ENCODE measurements at regions not wholly inside any gene's neighbourhood (a gene's known extent, or its start where the extent isn't known, plus 50 kb on each side); places are given as distances from the start of the nearest gene placed in this dataset.
"Not testable (repeated sequence)": the region's sequence is repeated elsewhere in the genome, so short reads cannot be mapped to it uniquely, and the experiment has no call there.

DNA sequence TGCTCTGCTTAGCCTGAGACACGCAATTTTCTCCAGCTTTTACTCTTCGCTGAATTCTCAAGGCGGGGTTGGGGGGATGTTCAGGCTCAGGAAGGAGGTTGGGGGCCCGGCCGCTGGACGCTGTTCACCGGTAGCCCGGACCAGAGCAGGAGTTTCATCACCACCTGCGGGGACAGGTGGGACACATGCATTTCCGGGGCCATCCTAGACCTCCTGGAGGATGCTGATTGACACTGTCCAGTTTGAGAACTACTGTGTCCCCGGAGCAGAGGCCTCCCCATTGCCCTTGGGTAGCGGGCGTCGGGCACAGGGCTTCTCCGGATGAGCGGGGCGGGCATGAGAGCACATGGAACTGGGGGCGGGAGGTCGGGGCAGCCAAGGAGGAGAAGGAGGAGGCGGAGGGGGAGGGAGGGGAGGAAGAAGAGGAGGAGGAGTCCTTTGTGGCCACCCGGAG, 144.0 kb upstream of the GRK3 start:
- TF ChIP-seq, protein P1, sequence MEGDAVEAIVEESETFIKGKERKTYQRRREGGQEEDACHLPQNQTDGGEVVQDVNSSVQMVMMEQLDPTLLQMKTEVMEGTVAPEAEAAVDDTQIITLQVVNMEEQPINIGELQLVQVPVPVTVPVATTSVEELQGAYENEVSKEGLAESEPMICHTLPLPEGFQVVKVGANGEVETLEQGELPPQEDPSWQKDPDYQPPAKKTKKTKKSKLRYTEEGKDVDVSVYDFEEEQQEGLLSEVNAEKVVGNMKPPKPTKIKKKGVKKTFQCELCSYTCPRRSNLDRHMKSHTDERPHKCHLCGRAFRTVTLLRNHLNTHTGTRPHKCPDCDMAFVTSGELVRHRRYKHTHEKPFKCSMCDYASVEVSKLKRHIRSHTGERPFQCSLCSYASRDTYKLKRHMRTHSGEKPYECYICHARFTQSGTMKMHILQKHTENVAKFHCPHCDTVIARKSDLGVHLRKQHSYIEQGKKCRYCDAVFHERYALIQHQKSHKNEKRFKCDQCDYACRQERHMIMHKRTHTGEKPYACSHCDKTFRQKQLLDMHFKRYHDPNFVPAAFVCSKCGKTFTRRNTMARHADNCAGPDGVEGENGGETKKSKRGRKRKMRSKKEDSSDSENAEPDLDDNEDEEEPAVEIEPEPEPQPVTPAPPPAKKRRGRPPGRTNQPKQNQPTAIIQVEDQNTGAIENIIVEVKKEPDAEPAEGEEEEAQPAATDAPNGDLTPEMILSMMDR (conservative IDR thresholded peaks at IDR 0.05) = no peak
- peak overlapping the region; percentile 53; the same call in 1 of the 2 replicates for H3K27ac ChIP-seq

DNA sequence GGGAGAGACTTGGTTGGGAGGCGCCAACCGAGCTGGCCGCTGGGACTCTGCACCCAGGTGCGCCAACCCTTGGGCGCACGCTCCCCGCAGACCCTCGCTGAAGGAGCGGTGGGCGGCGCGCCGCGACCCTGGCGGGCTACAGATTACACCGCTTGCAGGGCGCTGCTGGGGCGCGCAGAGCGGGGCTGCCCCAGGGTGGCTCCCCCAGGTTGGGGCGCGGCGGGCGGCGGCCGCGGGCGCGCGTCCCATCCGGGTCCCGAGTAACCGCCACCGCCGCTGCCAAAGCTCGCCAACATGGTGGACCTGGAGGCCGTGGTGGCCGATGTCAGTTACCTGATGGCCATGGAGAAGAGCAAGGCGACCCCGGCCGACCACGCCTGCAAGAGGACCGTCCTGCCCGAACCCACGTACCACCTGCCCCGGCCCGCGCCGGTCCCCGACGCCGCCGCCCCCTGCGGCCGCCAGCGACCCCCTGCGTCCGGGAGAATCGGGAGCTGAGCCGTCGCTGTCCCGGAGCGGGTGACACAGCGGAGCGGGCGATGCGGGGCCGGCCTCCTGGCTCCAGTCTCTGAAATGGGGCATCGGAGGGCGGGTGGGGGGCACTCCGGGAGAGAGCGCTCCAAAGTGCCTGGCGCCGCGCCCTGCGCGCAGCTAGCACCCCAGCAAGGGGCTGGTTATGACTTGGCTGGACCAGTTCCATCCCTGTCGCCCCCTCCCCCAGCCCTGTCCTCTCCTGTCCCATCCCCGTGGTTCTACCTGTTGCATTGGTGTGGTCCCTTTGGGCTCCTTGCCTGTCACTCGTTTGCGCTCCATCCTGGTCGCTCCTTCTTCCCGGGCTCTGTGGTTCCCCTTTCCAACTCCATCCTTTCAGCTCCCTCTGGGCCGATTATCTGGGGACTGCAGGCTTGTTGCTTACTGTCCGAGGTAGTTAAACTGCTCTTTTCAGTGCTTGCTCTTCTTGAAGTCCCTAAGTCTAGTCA, 143.3 kb upstream of the GRK3 start:
- TF ChIP-seq, protein P1 (conservative IDR thresholded peaks at IDR 0.05) = peak; percentile 41
- H3K27ac ChIP-seq = peak overlapping the region; percentile 53; the same call in 1 of the 2 replicates

DNA sequence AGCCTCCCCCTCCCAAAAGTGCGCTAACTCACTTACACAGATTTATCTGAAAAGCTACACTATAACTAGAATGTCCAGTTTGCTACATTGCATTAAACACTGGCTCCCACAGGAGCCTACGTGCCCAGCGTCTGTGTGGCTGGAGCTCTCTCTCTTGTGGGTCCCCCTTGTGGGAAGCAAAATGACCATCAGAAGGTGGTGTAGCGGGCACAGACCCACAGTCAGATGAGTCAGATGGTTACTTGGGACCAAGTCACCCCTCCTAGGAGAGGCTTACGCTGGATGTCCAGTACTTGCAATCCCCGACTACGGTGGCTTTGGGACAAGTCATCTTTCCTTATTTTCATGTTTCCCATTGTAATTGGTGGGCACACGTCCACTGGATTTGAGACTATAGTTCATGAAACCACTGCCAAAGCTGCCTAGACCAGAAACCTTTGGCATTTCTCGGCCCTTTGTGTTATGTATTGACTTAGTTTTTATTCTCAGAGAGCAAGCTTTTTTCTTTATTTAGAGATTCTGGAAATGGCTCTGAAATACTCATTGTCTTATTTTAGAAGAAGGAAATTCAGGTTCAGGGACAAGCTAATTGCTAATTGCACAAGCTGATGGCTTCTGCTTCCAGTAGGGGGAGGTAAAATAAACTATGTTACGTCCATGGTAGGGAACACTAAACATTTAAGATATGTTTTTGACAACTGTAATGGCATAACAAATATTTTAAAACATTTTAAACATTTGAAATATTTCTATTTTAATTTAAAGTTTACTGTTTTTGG, 137.8 kb upstream of the GRK3 start:
- TF ChIP-seq, protein P1 (conservative IDR thresholded peaks at IDR 0.05) = peak; percentile 66

DNA sequence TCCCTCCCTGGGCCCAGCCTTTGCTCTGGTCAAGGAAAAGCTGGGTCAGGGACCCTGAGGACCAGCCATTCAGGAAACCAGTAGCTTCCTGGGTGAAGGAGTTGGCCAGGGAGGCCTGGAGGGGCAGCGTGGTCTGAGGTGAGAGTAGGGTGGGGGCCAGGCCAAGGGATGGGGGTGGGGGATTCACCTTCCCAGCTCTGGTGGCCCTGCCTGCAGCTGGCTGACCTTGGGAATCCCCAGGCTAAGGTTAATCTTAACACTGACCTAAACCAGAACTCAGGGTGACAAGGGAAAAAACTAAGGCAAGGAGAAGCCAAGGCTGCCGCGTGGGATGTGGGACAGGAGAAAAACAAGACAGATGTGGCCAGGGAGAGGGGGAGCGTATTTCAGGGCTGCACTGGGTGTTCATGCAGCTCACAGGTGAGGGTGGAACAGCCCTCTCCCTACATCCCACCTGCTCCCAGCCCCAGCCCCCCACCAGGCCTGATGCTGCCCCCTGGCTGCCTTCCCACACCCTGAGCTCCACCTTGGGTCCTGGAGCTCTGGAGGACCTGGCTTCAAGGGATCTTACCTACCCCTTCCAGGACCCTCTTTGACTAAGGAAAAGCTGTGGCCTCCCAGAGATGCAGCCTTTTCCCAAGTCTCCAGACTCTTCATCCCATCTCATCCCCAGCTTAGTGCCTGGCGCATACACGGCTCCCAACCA, 132.7 kb upstream of the GRK3 start:
- not testable (repeated sequence) for H3K27ac ChIP-seq

More for the DNA sequence above, 137.8 kb upstream of the GRK3 start:
- not testable (repeated sequence) for H3K27ac ChIP-seq

DNA sequence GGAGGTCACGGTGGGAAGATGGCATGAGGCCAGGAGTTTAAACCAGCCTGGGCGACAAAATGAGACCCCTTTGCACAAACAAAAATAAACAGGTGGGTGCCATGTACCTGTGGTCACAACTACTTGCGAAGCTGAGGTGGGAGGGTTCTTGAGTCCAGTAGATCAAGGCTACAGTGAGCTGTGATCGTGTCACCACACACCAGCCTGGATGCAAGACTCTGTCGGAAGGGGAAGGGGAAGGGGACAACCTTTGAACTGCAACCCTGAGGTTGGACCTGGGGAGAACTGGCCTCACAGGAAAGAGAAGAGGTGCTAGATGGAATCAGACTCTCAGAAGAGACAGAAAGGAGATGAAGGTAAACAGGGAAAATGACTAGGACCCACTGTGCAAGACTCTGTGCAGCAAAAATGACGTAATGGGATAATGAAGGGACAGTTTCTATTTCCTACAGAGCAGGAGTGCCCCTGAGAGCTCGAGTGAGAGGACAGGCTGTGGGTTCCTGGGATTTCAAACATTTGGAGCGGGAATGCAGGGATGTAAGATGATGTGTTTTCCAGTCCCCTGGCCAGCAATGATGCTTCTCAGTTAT, 131.0 kb upstream of the GRK3 start:
- H3K27ac ChIP-seq = not testable (repeated sequence)

DNA sequence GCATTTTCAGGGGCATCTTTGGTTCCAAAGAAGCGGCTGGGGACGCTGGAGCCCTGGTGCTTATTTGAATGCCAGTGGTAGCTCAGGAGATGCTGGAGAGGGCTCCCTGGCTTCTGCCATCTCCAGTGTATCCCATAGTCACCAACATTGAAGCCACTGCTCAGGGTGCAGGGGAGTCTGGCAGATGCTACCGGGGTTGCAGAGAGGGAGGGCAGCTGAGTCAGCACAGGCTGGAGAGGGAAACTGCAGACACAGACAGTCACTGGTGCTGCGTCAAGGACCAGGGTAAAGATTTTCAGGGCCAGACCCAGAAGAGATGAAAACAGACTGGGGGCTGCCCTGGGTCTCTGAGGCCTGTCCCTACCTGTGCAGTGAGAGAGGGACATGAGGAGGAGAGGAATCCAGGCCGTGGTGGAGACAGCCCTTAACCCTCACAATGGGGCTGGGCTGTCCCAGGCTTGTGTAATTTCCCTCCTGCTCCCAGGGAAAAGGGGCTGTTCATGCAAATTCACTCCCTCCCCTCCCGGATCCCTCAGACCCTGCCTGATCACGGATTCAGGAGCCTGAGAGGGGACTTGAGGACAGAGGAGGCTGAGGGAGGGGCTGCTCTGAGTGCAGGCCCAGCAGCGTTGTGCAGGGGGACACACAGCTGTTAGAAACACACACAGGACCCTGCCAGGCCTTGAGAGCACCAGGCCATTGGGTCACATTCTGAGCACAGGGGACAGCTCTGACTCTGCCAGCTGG, 126.9 kb upstream of the GRK3 start:
- TF ChIP-seq, protein P1 (conservative IDR thresholded peaks at IDR 0.05) = no peak
- H3K27ac ChIP-seq = no peak overlapping the region

DNA sequence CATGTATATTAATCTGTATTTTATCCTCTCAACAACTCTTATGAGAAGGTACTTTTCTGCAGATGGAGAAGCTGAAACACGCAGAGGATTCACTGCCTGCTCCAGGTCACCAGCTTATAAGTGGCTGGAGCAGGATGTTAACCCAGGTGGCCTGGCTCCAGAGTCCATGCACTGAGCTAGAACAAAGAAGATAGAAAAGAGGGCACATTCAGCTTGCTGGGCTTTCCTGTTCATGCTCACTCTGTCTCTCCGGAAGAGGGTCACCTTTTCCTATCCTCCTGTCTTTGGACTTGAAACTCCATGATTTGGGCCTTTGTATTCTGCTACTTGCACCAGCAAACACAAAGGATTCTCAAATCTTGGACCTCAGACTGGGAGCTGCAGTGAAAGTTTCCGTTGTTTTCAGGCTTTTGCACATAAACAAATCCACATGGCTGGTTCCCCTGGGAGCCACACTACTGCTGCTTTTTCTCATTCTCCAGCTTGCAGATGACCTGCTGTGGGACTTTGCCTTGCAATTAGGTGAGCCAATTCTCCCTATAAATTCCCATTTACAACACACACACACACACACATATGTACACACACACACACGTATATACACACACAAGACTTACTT, 117.3 kb upstream of the GRK3 start:
- peak overlapping the region; percentile 87 for H3K27ac ChIP-seq
- TF ChIP-seq, protein P1 (conservative IDR thresholded peaks at IDR 0.05) = no peak
